ENCODE measurements at regions not wholly inside any gene's neighbourhood (a gene's known extent, or its start where the extent isn't known, plus 50 kb on each side); places are given as distances from the start of the nearest gene placed in this dataset.
"Not testable (repeated sequence)": the region's sequence is repeated elsewhere in the genome, so short reads cannot be mapped to it uniquely, and the experiment has no call there.

GRCh38 chr7:56697058-56697457, 435.2 kb downstream of the ZNF479 start:
- DNase-seq = not testable (repeated sequence)

GRCh38 chr7:56686276-56686859, 445.9 kb downstream of the ZNF479 start:
- DNase-seq = no peak

- DNase-seq = no peak
Measured at GRCh38 chr7:56639173-56639746, 493.0 kb downstream of the ZNF479 start.

- DNase-seq = no peak
Measured at GRCh38 chr7:56609852-56610355, 493.7 kb upstream of the NUPR2 start.

- DNase-seq = no peak
Measured at GRCh38 chr7:56605146-56605545, 488.9 kb upstream of the NUPR2 start.

DNA sequence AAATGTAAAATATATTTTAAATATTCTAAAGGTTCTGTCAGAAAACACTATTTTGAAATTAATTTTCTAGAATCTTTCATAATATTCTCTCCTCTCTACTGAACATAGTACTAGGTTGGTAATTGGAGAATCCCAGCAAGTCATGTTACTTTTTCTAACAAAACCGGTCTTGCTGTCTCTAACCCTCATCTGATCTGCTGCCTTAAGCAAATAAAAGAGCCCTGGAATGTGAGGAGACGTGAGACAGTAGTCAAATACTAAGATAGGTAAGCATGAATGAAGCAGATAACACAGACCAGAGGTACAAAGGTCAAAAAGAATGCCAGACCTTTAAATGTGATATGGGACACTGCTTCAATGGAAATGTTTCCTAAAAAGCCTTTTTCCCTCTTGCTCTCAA, 462.4 kb upstream of the NUPR2 start:
- no peak for DNase-seq

GRCh38 chr7:56570968-56571367, 454.8 kb upstream of the NUPR2 start:
- no peak for DNase-seq

- DNase-seq = no peak
Measured at GRCh38 chr7:56538541-56539429, 422.6 kb upstream of the NUPR2 start.

GRCh38 chr7:56537952-56538351, 421.7 kb upstream of the NUPR2 start:
- no peak for DNase-seq

GRCh38 chr7:56537477-56537876, 421.3 kb upstream of the NUPR2 start:
- DNase-seq = no peak

GRCh38 chr7:56495165-56495564, 378.9 kb upstream of the NUPR2 start:
- DNase-seq = no peak

DNA sequence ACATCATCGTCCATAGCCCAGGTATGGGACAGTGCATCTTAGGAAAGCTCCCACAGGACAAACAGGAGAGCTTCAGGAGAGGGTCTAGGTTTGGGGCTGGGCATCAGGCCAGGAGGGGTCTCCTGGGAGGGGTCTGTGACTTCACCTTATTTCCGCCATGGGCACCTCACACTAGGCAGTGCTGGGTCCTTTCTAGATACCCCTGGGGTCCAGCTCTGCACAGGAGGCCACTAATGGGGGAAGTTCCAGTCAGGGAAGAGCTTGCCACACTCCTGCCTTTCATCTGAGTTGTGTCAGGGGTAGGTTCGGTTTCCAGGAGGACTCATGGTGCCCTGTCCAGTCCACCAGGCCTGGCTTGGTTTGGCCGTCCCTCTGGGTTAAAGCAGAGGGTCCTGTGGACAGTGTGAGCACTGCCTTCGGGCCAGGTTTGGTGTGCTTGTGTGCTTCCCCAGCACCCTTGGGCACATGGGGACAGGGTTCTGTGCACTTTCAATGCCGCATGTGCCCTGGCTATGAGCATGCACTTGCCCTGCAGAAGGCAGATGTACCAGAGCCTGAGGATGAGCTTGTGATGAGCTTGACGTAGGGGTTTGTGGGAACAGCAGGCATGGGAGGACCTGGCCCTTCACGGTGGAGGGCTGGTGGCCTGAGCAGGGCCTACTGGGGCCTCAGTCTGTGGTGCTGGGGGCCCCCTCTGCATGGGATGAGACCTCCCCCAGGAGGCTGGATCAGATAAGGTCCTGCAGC, 377.7 kb upstream of the NUPR2 start:
- no peak for DNase-seq

- no peak for DNase-seq
Measured at GRCh38 chr7:56493196-56493595, 377.0 kb upstream of the NUPR2 start.

DNA sequence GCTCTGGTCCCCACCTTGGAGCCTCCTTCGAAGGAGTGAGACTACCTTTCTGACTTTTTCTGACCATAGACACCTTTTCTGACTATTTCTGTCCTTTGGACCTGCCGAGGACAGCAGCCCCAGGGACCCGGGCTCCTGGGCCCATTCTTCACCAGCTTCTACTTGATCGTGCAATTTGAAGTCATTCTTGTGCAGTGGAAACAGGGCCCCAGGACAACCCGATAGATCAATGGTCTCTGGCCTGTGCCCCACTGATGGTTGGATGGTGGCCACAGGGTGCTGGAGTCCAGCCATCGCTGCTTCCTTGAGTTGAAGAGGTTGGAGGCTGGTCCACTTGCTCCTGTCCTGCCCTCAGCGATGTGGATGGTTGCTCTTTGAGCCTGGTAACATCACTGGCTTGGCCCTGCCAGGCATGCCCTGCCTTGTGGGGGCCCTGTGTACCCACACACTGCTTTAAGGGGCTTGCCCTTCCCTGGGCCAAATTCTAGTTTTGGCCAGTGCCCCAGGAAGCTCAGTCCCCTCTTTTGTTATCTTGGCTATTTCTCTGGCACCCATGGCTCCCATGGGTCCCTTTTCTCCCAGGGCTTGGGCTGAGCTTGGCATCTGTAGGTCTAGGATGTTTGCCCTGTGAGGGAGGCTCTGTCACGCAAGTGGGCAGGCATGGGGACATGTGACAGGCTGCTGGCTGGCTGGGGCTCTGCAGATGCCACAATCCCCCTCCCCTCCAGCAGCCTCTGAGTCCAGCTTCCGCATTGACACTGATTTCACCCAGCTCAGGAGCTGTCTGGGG, 375.6 kb upstream of the NUPR2 start:
- no peak for DNase-seq

GRCh38 chr7:56483861-56484550, 367.8 kb upstream of the NUPR2 start:
- peak; percentile 10 for DNase-seq

DNA sequence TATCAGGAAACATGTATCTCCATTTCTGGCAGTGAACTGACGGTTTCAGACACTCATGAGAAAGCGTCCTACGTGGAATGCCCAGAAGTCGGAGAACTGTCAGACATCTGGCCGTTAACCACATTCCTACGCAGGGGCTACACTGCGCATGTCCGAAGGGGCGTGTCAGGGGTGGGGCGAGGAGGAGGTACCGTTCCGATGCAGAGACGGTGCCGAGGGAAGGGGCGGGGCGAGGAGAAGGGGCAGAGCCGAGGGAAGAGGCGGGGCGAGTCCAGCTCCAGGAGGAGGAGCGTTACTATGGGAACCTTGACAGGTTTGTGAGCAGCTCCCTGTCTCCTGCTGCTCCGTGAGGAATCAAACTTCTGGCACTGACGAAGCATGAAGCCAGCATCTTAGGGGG, 366.9 kb upstream of the NUPR2 start:
- DNase-seq = no peak

DNA sequence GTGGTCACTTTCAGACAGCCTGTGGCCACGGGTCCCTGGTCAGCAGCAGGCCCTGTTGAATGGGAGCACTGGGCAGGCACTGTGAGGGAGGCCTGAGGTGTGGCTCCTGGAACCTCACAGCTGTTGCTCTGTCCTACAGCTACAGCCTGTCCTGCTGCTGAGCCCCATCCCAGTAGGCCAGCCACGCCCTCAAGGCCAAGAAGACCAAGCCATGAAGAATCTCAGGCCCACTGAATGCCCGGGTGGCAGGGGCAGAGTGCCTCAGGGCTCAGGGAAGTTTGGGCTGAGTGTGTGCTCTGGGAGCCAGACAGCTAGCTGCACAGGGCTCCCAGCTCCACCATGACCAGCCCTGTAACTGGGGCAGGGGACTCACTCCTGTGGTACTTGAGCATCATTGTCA, 363.5 kb upstream of the NUPR2 start:
- DNase-seq = no peak

- DNase-seq = no peak
Measured at GRCh38 chr7:56479136-56479535, 362.9 kb upstream of the NUPR2 start.

DNA sequence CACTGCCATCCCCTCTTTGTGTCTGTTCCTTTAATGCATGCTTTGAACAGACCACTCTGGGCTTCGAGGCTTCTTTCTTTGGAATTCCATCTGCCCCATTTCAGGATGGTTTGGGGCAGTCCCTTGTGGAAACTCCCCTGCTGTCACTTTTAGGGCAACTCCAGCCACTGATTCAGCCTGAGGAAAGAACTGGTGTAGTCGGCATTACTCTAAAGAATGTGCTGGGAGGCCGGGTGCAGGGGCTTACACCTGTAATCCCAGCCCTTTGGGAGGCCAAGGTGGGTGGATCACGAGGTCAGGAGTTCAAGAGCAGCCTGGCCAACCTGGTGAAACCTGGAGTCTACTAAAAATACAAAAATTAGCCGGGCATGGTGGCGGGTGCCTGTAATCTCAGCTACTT, 358.1 kb upstream of the NUPR2 start:
- DNase-seq = no peak

- no peak for DNase-seq
Measured at GRCh38 chr7:56471811-56472210, 355.6 kb upstream of the NUPR2 start.
